NCI-H2196 (cell line): ENCODE measurements at regions not wholly inside any gene's neighbourhood (a gene's known extent, or its start where the extent isn't known, plus 50 kb on each side); places are given as distances from the start of the nearest gene placed in this dataset.

Experiments
- DNase-seq: peaks from one replicate; lab custom pipeline; 2025; ENCODE audit not compliant: unreplicated experiment; lab: John Stamatoyannopoulos, UW

GRCh38 chr3:74510261-74510818 is 104.1 kb downstream of the CNTN3 start:
- DNase-seq, result no peak

GRCh38 chr3:74507691-74508090 is 106.8 kb downstream of the CNTN3 start:
- no peak for DNase-seq

- DNase-seq, result no peak
Observed at GRCh38 chr3:74506246-74506645, 108.2 kb downstream of the CNTN3 start.

GRCh38 chr3:74501007-74501406 is 113.5 kb downstream of the CNTN3 start:
- DNase-seq, result no peak

- DNase-seq, result no peak
Observed at GRCh38 chr3:74500257-74500656, 114.2 kb downstream of the CNTN3 start.

GRCh38 chr3:74491874-74492273 is 122.6 kb downstream of the CNTN3 start:
- no peak for DNase-seq

- no peak for DNase-seq
Observed at GRCh38 chr3:74489050-74489792, 125.2 kb downstream of the CNTN3 start.

GRCh38 chr3:74479915-74480314 is 134.5 kb downstream of the CNTN3 start:
- no peak for DNase-seq

- no peak for DNase-seq
Observed at GRCh38 chr3:74470313-74470712, 144.1 kb downstream of the CNTN3 start.

GRCh38 chr3:74469713-74470112 is 144.7 kb downstream of the CNTN3 start:
- no peak for DNase-seq

GRCh38 chr3:74469151-74469550 is 145.3 kb downstream of the CNTN3 start:
- no peak for DNase-seq

- no peak for DNase-seq
Observed at GRCh38 chr3:74465715-74466410, 148.6 kb downstream of the CNTN3 start.

- DNase-seq, result no peak
Observed at GRCh38 chr3:74463515-74463914, 150.9 kb downstream of the CNTN3 start.

- DNase-seq, result no peak
Observed at GRCh38 chr3:74456166-74456565, 158.3 kb downstream of the CNTN3 start.

- DNase-seq, result no peak
Observed at GRCh38 chr3:74447221-74447620, 167.2 kb downstream of the CNTN3 start.

GRCh38 chr3:74445541-74445940 is 168.9 kb downstream of the CNTN3 start:
- DNase-seq, result no peak

- no peak for DNase-seq
Observed at GRCh38 chr3:74443102-74443501, 171.4 kb downstream of the CNTN3 start.

GRCh38 chr3:74442683-74443082 is 171.8 kb downstream of the CNTN3 start:
- no peak for DNase-seq

- no peak for DNase-seq
Observed at GRCh38 chr3:74442068-74442467, 172.4 kb downstream of the CNTN3 start.

GRCh38 chr3:74436184-74436583 is 178.3 kb downstream of the CNTN3 start:
- no peak for DNase-seq

- DNase-seq, result no peak
Observed at GRCh38 chr3:74435631-74436030, 178.8 kb downstream of the CNTN3 start.

- no peak for DNase-seq
Observed at GRCh38 chr3:74434406-74434805, 180.1 kb downstream of the CNTN3 start.
